H1 (cell line): ENCODE measurements at regions not wholly inside any gene's neighbourhood (a gene's known extent, or its start where the extent isn't known, plus 50 kb on each side); places are given as distances from the start of the nearest gene placed in this dataset.

Experiments used
- CTCF ChIA-PET: fragments of 300-600 bp; sonication (Branson Sonifier 250); formaldehyde crosslinking; loops from one replicate; lab custom pipeline; 2021; ENCODE audit not compliant: partially characterized antibody; lab: Charles Lee
- POLR2A ChIA-PET: fragments of 300-600 bp; sonication (Branson Sonifier 250); formaldehyde crosslinking; loops from one replicate; lab custom pipeline; 2021; ENCODE audit warnings: inconsistent platforms; ENCODE audit not compliant: partially characterized antibody; lab: Charles Lee
- DNase-seq, 2 experiments: peaks; one replicate each; pipeline versions ENCODE4 v3.0.0 to v3.0.0-alpha.2; 2010 to 2022; ENCODE audit warnings: low spot score in 2 of 2, low read depth in 1 of 2, mixed read lengths in 1 of 2
- FAIRE-seq: peaks from 2 replicates; lab custom pipeline; 2011; peaks lifted over from hg19 to GRCh38; lab: Jason Lieb, UNC
- H2AFZ ChIP-seq: 2 replicates; pipeline ENCODE4 v1.8.1; 2012; ENCODE audit warnings: low read length, inconsistent platforms
- H2AK5ac ChIP-seq: 2 replicates; pipeline ENCODE4 v1.6.1; 2013; ENCODE audit warnings: low read depth, low read length
- H2BK120ac ChIP-seq: replicated peaks from 2 replicates; pipeline ENCODE3; 2013; ENCODE audit warnings: low read depth, low read length, inconsistent platforms
- H2BK12ac ChIP-seq: 2 replicates; pipeline ENCODE4 v1.6.1; 2013; ENCODE audit warnings: low read depth, low read length
- H2BK15ac ChIP-seq: 2 replicates; pipeline ENCODE4 v1.6.1; 2013; ENCODE audit warnings: low read length
- H2BK20ac ChIP-seq: 2 replicates; pipeline ENCODE4 v1.6.1; 2013; ENCODE audit warnings: low read length
- H2BK5ac ChIP-seq: 2 replicates; pipeline ENCODE4 v1.6.1; 2013; ENCODE audit warnings: low read depth, low read length
- H3K14ac ChIP-seq: 2 replicates; pipeline ENCODE4 v1.6.1; 2013; ENCODE audit warnings: inconsistent platforms; ENCODE audit not compliant: insufficient read length
- H3K18ac ChIP-seq: 2 replicates; pipeline ENCODE4 v1.6.1; 2013; ENCODE audit warnings: low read length; ENCODE audit errors: extremely low read depth
- H3K23ac ChIP-seq: 2 replicates; pipeline ENCODE4 v1.6.1; 2013; ENCODE audit warnings: inconsistent platforms; ENCODE audit not compliant: insufficient read length
- H3K23me2 ChIP-seq: 2 replicates; pipeline ENCODE4 v1.6.1; 2013; ENCODE audit warnings: low read depth, low read length
- H3K27ac ChIP-seq: 2 replicates; pipeline ENCODE4 v1.6.1; 2011; ENCODE audit warnings: low read depth, low read length, inconsistent platforms
- H3K27me3 ChIP-seq, 4 experiments: replicated peaks in 1 of 4; 1 replicate in 1 of 4; 2 replicates in 3 of 4; pipeline versions ENCODE4 v1.6.1 to v1.8.1; 2011 to 2013; ENCODE audit warnings: low read length in 3 of 4, mild to moderate bottlenecking in 3 of 4, inconsistent platforms in 2 of 4, mixed read lengths in 2 of 4, moderate library complexity in 1 of 4; ENCODE audit not compliant: control insufficient read depth in 3 of 4, insufficient read depth in 3 of 4; ENCODE audit errors: extremely low read depth in 1 of 4
- H3K36me3 ChIP-seq, 4 experiments: 2 replicates each; pipeline versions ENCODE4 v1.6.1 to v1.8.1; 2011 to 2013; ENCODE audit warnings: mild to moderate bottlenecking in 4 of 4, low read length in 3 of 4, moderate library complexity in 2 of 4, control low read depth in 1 of 4, inconsistent platforms in 1 of 4; ENCODE audit not compliant: insufficient read depth in 4 of 4, control insufficient read depth in 2 of 4
- H3K4ac ChIP-seq: replicated peaks from 2 replicates; pipeline ENCODE3; 2013; ENCODE audit warnings: low read length, low read depth, mixed read lengths, inconsistent platforms; ENCODE audit not compliant: insufficient read length
- H3K4me1 ChIP-seq, 4 experiments: replicated peaks in 1 of 4; 1 replicate in 1 of 4; 2 replicates in 3 of 4; pipeline versions ENCODE4 v1.6.1 to v1.8.1; 2011 to 2013; ENCODE audit warnings: low read length in 3 of 4, inconsistent platforms in 2 of 4, mixed read lengths in 1 of 4; ENCODE audit not compliant: insufficient read depth in 4 of 4, control insufficient read depth in 3 of 4
- H3K4me2 ChIP-seq, 2 experiments: 2 replicates each; pipeline versions ENCODE4 v1.6.1 to v1.8.1; 2011 to 2013; ENCODE audit warnings: low read depth in 2 of 2, low read length in 2 of 2, control low read depth in 1 of 2, inconsistent platforms in 1 of 2, mild to moderate bottlenecking in 1 of 2; ENCODE audit not compliant: insufficient read depth in 1 of 2
- H3K4me3 ChIP-seq, 4 experiments: fragments of 200-600, 300-600 bp in 1 of 4; sonication (generic), shearing (Covaris generic), sonication (Bioruptor Twin) in 1 of 4; 2 replicates each; pipeline versions ENCODE4 v1.5.1 to v1.8.1; 2011 to 2016; ENCODE audit warnings: low read length in 4 of 4, low read depth in 3 of 4, control low read depth in 2 of 4, inconsistent platforms in 2 of 4, mild to moderate bottlenecking in 2 of 4, mixed read lengths in 1 of 4, moderate library complexity in 1 of 4; ENCODE audit not compliant: insufficient read depth in 2 of 4; ENCODE audit errors: extremely low read depth in 1 of 4
- H3K56ac ChIP-seq: replicated peaks from 2 replicates; pipeline ENCODE3; 2013; ENCODE audit warnings: low read depth, mild to moderate bottlenecking, mixed read lengths, low read length, inconsistent platforms; ENCODE audit not compliant: insufficient read length
- H3K79me1 ChIP-seq: 2 replicates; pipeline ENCODE4 v1.6.1; 2013; ENCODE audit warnings: low read depth, low read length, control low read depth
- H3K79me2 ChIP-seq, 2 experiments: 2 replicates each; pipeline versions ENCODE4 v1.6.1 to v1.8.1; 2012 to 2013; ENCODE audit warnings: low read length in 2 of 2, mild to moderate bottlenecking in 2 of 2, inconsistent platforms in 1 of 2; ENCODE audit not compliant: insufficient read depth in 2 of 2, control insufficient read depth in 1 of 2
- H3K9ac ChIP-seq, 4 experiments: replicated peaks in 1 of 4; 1 replicate in 1 of 4; 2 replicates in 3 of 4; pipeline versions ENCODE4 v1.6.1 to v1.8.1; 2011 to 2013; ENCODE audit warnings: low read depth in 3 of 4, low read length in 3 of 4, control low read depth in 2 of 4, mild to moderate bottlenecking in 2 of 4, moderate library complexity in 2 of 4, inconsistent platforms in 1 of 4; ENCODE audit errors: extremely low read depth in 1 of 4
- H3K9me3 ChIP-seq, 2 experiments: 2 replicates each; pipeline versions ENCODE4 v1.6.1 to v1.8.1; 2012 to 2013; ENCODE audit warnings: mild to moderate bottlenecking in 2 of 2, moderate library complexity in 2 of 2, control low read depth in 1 of 2, inconsistent platforms in 1 of 2, low read depth in 1 of 2, low read length in 1 of 2, mixed read lengths in 1 of 2; ENCODE audit not compliant: insufficient read depth in 2 of 2
- H4K20me1 ChIP-seq, 2 experiments: replicated peaks in 1 of 2; 2 replicates each; pipeline versions ENCODE3 to v1.8.1; 2011 to 2013; ENCODE audit warnings: inconsistent platforms in 2 of 2, low read length in 2 of 2, mild to moderate bottlenecking in 1 of 2; ENCODE audit not compliant: insufficient read depth in 2 of 2, control insufficient read depth in 1 of 2
- H4K5ac ChIP-seq: 2 replicates; pipeline ENCODE4 v1.6.1; 2013; ENCODE audit warnings: low read length, low read depth, mixed read lengths, inconsistent platforms; ENCODE audit not compliant: insufficient read length
- H4K8ac ChIP-seq: 2 replicates; pipeline ENCODE4 v1.8.0; 2013; ENCODE audit warnings: mild to moderate bottlenecking, moderate library complexity, low read length, inconsistent platforms; ENCODE audit not compliant: insufficient read depth; ENCODE audit errors: extremely low read depth
- H4K91ac ChIP-seq: replicated peaks from 2 replicates; pipeline ENCODE3; 2013; ENCODE audit warnings: low read length, mixed read lengths, inconsistent platforms; ENCODE audit not compliant: insufficient read length
- CBX8 ChIP-seq: fragments of 300-800, 300-1000 bp; sonication (generic); IDR thresholded peaks from 2 replicates; pipeline ENCODE4 v1.7.1; 2016; ENCODE audit warnings: low read depth, low read length, borderline replicate concordance
- CHD2 ChIP-seq: IDR thresholded peaks from 2 replicates; pipeline ENCODE4 v1.6.1; 2012; ENCODE audit warnings: low read length, improper control_type of control experiment
- CREB1 ChIP-seq: IDR thresholded peaks from 2 replicates; pipeline ENCODE4 v1.6.1; 2012; ENCODE audit warnings: inconsistent platforms
- HDAC6 ChIP-seq: IDR thresholded peaks from one replicate; pipeline ENCODE4 v1.7.1; 2012; ENCODE audit warnings: low read depth, mild to moderate bottlenecking, inconsistent platforms, low read length, moderate library complexity
- JUN ChIP-seq: IDR thresholded peaks from 2 replicates; pipeline ENCODE4 v1.6.1; 2011; ENCODE audit warnings: low read depth, mild to moderate bottlenecking, improper control_type of control experiment, low read length
- KDM5A ChIP-seq: fragments of 200-600 bp; IDR thresholded peaks from 2 replicates; pipeline ENCODE4 v1.7.1; 2012; ENCODE audit warnings: mild to moderate bottlenecking, low read length, inconsistent platforms, mixed read lengths
- MAX ChIP-seq: IDR thresholded peaks from 2 replicates; pipeline ENCODE4 v1.6.1; 2012; ENCODE audit warnings: inconsistent platforms
- NANOG ChIP-seq: IDR thresholded peaks from 2 replicates; pipeline ENCODE4 v1.6.1; 2011; ENCODE audit warnings: low read length, low read depth, mild to moderate bottlenecking, inconsistent platforms; ENCODE audit not compliant: insufficient read depth, poor library complexity, severe bottlenecking
- RAD21 ChIP-seq, 2 experiments: IDR thresholded peaks in 1 of 2; conservative IDR thresholded peaks in 1 of 2; 2 replicates each; pipeline ENCODE4 v1.6.1; 2011; ENCODE audit warnings: low read depth in 2 of 2, low read length in 2 of 2, improper control_type of control experiment in 1 of 2, inconsistent platforms in 1 of 2, mild to moderate bottlenecking in 1 of 2, moderate library complexity in 1 of 2
- SP1 ChIP-seq: IDR thresholded peaks from 2 replicates; pipeline ENCODE4 v1.6.1; 2011; ENCODE audit warnings: low read depth, low read length
- TBP ChIP-seq: IDR thresholded peaks from 2 replicates; pipeline ENCODE4 v1.6.1; 2011; ENCODE audit warnings: low read depth, low read length, improper control_type of control experiment
- WGBS, 2 experiments: shearing (Covaris generic) in 1 of 2; methylation state at CpG; one replicate each; pipeline versions ENCODE4 v1.1.6 to v1.1.7; 2013 to 2015; ENCODE audit warnings: low lambda C conversion rate in 2 of 2, mixed read lengths in 2 of 2, inconsistent platforms in 1 of 2, low coverage in 1 of 2, missing lambda C conversion rate in 1 of 2; ENCODE audit not compliant: insufficient replicate concordance in 2 of 2, insufficient coverage in 1 of 2, insufficient read length in 1 of 2; ENCODE audit errors: extremely low coverage in 1 of 2, missing lambda C conversion rate in 1 of 2; 5-methylcytosine and 5-hydroxymethylcytosine counted together
- TF ChIP-seq, protein P1 (sequence below), 3 experiments: IDR thresholded peaks; 1 replicate in 2 of 3; 2 replicates in 1 of 3; pipeline versions ENCODE4 v1.5.1 to v1.6.1; 2011; ENCODE audit warnings: low read length in 3 of 3, mild to moderate bottlenecking in 3 of 3, inconsistent platforms in 2 of 3, low read depth in 1 of 3, moderate library complexity in 1 of 3; ENCODE audit not compliant: insufficient read depth in 1 of 3; ENCODE audit errors: control extremely low read depth in 1 of 3

- no peak overlapping the region for H2BK20ac ChIP-seq
- no peaks in the 10 kb centered on the region for H3K27me3 ChIP-seq
- H3K36me3 ChIP-seq, result no peaks in the 10 kb centered on the region
- no peaks in the 10 kb centered on the region for H3K9me3 ChIP-seq
- H2BK5ac ChIP-seq, result no peak overlapping the region
- no peak overlapping the region for H2BK12ac ChIP-seq
- H2BK120ac ChIP-seq, result no peak overlapping the region
- H3K4me3 ChIP-seq, result no peak overlapping the region
- no peak overlapping the region for H2BK15ac ChIP-seq
- H3K27ac ChIP-seq, result no peak overlapping the region
- no peaks in the 10 kb centered on the region for H4K20me1 ChIP-seq
- H3K4me1 ChIP-seq, result no peaks in the 10 kb centered on the region
- no peaks in the 10 kb centered on the region for H3K79me2 ChIP-seq
- 95% methylated on average over 7 of the region's 7 CpGs; no CpG with 5 or more reads in 1 of the 2 experiments for WGBS, 2 experiments
- ChIA-PET CTCF (interaction anchor here (0.7 to 1.8 kb wide), 8 partner anchors 10 to 1163 kb away, joined by 3 to 7 read pairs (median 4); no protein-coding TSS in a partner anchor), POLR2A (no interaction called here)
- H4K5ac ChIP-seq, result no peak overlapping the region
- no peaks in the 10 kb centered on the region for H3K79me1 ChIP-seq
- H3K4me2 ChIP-seq, result no peak overlapping the region
- no peaks in the 10 kb centered on the region for H3K23me2 ChIP-seq
- peak overlapping the region; percentile 63; the same call in 1 of the 2 replicates for H2AFZ ChIP-seq
- H2AK5ac ChIP-seq, result no peak overlapping the region
- no peak overlapping the region for H4K91ac ChIP-seq
- no peak overlapping the region for H3K56ac ChIP-seq
- H3K14ac ChIP-seq, result no peak overlapping the region
- no peak overlapping the region for H3K4ac ChIP-seq
- no peak overlapping the region for H3K9ac ChIP-seq
- H4K8ac ChIP-seq, result no peak overlapping the region
- no peak overlapping the region for H3K23ac ChIP-seq
- H3K18ac ChIP-seq, result no peak overlapping the region
- FAIRE-seq (no peak), DNase-seq (peak in 1 of 2 experiments; percentile 9)
- no peak for TF ChIP-seq MAX
- no peak for TF ChIP-seq NANOG
- TF ChIP-seq CBX8, result no peak
- no peak for TF ChIP-seq CHD2
- TF ChIP-seq SP1, result no peak
- no peak for TF ChIP-seq HDAC6
- peak; percentile 40 to 42; a peak in 3 of 4 replicates for TF ChIP-seq RAD21 (IDR thresholded peaks at IDR 0.05 in 1 of 2, conservative IDR thresholded peaks at IDR 0.05 in 1 of 2; ENCODE audit: low read depth in 2 of 2, low read length in 2 of 2)
- TF ChIP-seq, protein P1, sequence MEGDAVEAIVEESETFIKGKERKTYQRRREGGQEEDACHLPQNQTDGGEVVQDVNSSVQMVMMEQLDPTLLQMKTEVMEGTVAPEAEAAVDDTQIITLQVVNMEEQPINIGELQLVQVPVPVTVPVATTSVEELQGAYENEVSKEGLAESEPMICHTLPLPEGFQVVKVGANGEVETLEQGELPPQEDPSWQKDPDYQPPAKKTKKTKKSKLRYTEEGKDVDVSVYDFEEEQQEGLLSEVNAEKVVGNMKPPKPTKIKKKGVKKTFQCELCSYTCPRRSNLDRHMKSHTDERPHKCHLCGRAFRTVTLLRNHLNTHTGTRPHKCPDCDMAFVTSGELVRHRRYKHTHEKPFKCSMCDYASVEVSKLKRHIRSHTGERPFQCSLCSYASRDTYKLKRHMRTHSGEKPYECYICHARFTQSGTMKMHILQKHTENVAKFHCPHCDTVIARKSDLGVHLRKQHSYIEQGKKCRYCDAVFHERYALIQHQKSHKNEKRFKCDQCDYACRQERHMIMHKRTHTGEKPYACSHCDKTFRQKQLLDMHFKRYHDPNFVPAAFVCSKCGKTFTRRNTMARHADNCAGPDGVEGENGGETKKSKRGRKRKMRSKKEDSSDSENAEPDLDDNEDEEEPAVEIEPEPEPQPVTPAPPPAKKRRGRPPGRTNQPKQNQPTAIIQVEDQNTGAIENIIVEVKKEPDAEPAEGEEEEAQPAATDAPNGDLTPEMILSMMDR (IDR thresholded peaks at IDR 0.05; ENCODE audit: control extremely low read depth in 1 of 3, insufficient read depth in 1 of 3, low read depth in 1 of 3, low read length in 3 of 3), result peak; percentile 22 to 47 (median 47)
- no peak for TF ChIP-seq CREB1
- TF ChIP-seq JUN, result no peak
- TF ChIP-seq TBP, result no peak
- TF ChIP-seq KDM5A, result no peak
These were observed 341.1 kb upstream of the LUZP2 start for GRCh38 chr11:24155792-24156191.
